Skeletal muscle tissue (tissue), 3 donors: ENCODE measurements at regions not wholly inside any gene's neighbourhood (a gene's known extent, or its start where the extent isn't known, plus 50 kb on each side); places are given as distances from the start of the nearest gene placed in this dataset.

Experiments used
- H3K27ac ChIP-seq: one replicate; pipeline ENCODE4 v1.7.0; 2013; ENCODE audit warnings: mild to moderate bottlenecking, low read depth, low read length, inconsistent platforms
- H3K27me3 ChIP-seq, 3 donors: one replicate each; pipeline ENCODE4 v1.7.0; 2013; ENCODE audit warnings: low read length in 3 of 3; ENCODE audit not compliant: control insufficient read depth in 3 of 3, insufficient read depth in 3 of 3
- H3K36me3 ChIP-seq, 3 donors: one replicate each; pipeline ENCODE4 v1.7.0; 2013; ENCODE audit warnings: low read length in 3 of 3; ENCODE audit not compliant: control insufficient read depth in 3 of 3, insufficient read depth in 3 of 3
- H3K4me1 ChIP-seq, 3 donors: one replicate each; pipeline ENCODE4 v1.7.0; 2013; ENCODE audit warnings: low read length in 3 of 3, mild to moderate bottlenecking in 3 of 3; ENCODE audit not compliant: control insufficient read depth in 3 of 3, insufficient read depth in 3 of 3
- H3K4me3 ChIP-seq, 3 donors: one replicate each; pipeline ENCODE4 v1.7.0; 2013; ENCODE audit warnings: low read length in 3 of 3
- H3K9ac ChIP-seq, 3 donors: one replicate each; pipeline ENCODE4 v1.7.0; 2013; ENCODE audit warnings: low read length in 3 of 3, mild to moderate bottlenecking in 3 of 3, moderate library complexity in 2 of 3, low read depth in 1 of 3
- H3K9me3 ChIP-seq, 3 donors: one replicate each; pipeline ENCODE4 v1.7.0; 2013; ENCODE audit warnings: low read length in 3 of 3; ENCODE audit not compliant: control insufficient read depth in 3 of 3
- donor health status: Osteomylitis.

DNA sequence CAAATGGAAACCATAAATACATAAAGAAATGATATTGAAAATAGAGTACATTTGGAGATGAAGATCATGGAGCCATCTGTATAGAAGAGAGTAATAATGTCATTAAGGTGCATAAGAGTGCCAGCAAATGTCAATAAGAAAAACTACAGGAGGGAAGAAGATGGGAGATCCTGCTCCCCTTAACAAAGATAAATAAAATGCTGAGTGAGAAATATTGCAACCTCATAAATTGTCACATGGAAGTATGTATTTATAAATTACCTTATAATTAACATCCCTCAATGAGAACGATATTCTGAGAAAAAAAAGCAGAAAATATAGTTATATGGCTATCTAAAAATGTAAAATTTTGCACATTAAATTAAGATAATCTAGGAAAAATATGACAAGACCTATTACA, 155.2 kb upstream of the PRSS1 start:
- Histone ChIP-seq H3K27me3 (no peaks in the 10 kb centered on the region), H3K4me3 (no peak overlapping the region), H3K9ac (no peak overlapping the region)

DNA sequence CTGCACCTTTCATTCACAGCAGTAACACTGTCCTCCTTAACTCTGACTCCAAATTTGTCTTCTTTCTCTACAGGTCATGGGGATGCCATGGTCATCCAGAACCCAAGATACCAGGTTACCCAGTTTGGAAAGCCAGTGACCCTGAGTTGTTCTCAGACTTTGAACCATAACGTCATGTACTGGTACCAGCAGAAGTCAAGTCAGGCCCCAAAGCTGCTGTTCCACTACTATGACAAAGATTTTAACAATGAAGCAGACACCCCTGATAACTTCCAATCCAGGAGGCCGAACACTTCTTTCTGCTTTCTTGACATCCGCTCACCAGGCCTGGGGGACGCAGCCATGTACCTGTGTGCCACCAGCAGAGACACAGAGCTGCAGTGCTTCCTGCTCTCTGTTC, 156.2 kb upstream of the PRSS1 start:
- H3K9ac ChIP-seq, result no peak overlapping the region
- H3K4me1 ChIP-seq, result peaks cover 0 to 2% (median 0%) of the 10 kb centered on the region in 3 donors
- H3K9me3 ChIP-seq, result no peaks in the 10 kb centered on the region
- H3K36me3 ChIP-seq, result no peaks in the 10 kb centered on the region
- no peak overlapping the region for H3K4me3 ChIP-seq
- H3K27me3 ChIP-seq, result no peaks in the 10 kb centered on the region
- H3K27ac ChIP-seq, result no peak overlapping the region

More for the DNA sequence above, 155.2 kb upstream of the PRSS1 start:
- Histone ChIP-seq H3K4me1 (no peaks in the 10 kb centered on the region), H3K9me3 (no peaks in the 10 kb centered on the region), H3K36me3 (no peaks in the 10 kb centered on the region), H3K27ac (no peak overlapping the region)

DNA sequence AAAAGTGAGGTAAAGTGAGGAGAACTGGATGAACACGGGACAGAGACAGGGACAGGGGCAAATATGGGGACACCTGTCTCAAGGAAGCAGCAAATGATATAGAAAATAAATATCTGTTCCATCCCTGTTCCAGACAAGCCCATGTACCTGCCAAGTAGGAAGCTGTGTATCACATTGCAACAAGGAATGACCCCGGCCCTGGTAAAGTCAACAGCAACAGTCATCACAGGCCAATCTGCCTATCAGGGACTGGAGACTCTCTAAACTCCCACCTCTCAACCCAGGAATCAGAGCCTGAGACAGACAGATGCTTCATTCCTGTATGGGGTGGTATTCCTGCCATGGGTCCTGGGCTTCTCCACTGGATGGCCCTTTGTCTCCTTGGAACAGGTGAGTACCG, 156.6 kb upstream of the PRSS1 start:
- H3K4me1 ChIP-seq, result peaks cover 0 to 6% (median 0%) of the 10 kb centered on the region in 3 donors
- no peak overlapping the region for H3K4me3 ChIP-seq
- H3K27me3 ChIP-seq, result no peaks in the 10 kb centered on the region
- H3K9ac ChIP-seq, result no peak overlapping the region
- no peak overlapping the region for H3K27ac ChIP-seq
- no peaks in the 10 kb centered on the region for H3K9me3 ChIP-seq
- no peaks in the 10 kb centered on the region for H3K36me3 ChIP-seq

DNA sequence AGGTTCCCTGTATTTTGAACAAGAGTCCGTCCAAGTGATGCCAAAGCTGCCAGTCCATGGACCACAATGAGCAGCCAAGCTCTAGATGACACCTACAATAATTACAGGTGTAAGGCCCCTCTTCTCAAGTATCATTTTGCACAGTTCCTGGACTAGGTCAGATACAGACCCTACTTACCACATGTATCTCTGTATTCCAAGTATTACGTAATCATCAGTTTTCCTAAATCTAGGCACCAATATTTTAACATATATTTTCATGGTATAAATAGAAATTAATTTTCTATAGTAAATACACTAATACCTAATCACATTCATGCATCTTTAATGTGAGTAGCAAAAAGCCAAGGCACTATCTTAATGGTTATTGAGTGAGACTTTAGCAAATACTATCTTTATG, 157.0 kb upstream of the PRSS1 start:
- Histone ChIP-seq H3K4me1 (peaks cover 0 to 7% (median 0%) of the 10 kb centered on the region in 3 donors), H3K36me3 (no peaks in the 10 kb centered on the region), H3K9me3 (no peaks in the 10 kb centered on the region), H3K9ac (no peak overlapping the region), H3K4me3 (no peak overlapping the region), H3K27me3 (no peaks in the 10 kb centered on the region), H3K27ac (no peak overlapping the region)

DNA sequence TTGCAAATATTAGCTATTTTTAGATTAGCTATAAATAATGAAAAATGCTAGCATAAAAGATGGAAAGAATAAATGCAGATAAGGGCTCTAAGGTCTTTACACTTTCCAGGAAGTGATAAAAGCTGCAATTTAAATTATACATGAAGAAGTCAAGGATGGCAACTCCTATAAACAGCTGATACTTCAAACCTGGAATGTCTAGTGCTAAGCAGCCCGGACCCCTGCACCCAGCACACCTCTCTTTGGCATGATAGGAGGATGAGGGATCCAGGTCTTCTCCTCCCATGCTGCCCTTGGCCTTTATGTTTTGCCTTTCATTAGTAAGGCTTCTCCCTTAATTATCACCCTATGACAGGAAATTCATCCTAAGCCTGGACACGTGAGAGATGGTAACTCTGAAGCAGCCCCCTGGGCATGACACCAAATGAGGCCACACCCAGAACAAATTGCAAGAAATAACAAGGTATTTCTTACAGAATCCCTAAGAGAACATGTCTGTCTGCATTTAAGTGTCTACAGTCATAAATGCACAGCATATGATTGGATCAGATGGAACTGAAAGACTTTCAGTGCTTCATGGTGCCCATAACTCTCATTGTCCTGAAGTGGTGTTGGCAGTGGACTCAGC, 158.3 kb upstream of the PRSS1 start:
- Histone ChIP-seq H3K27ac (no peak overlapping the region), H3K4me1 (peaks cover 0 to 7% (median 0%) of the 10 kb centered on the region in 3 donors), H3K4me3 (no peak overlapping the region), H3K36me3 (no peaks in the 10 kb centered on the region), H3K9me3 (no peaks in the 10 kb centered on the region), H3K9ac (no peak overlapping the region), H3K27me3 (no peaks in the 10 kb centered on the region)

GRCh38 chr7:142590077-142590476, 159.2 kb upstream of the PRSS1 start:
- no peak overlapping the region for H3K27ac ChIP-seq
- H3K4me3 ChIP-seq, result no peak overlapping the region
- no peaks in the 10 kb centered on the region for H3K36me3 ChIP-seq
- peaks cover 0 to 7% (median 0%) of the 10 kb centered on the region in 3 donors for H3K4me1 ChIP-seq
- no peaks in the 10 kb centered on the region for H3K9me3 ChIP-seq
- no peak overlapping the region for H3K9ac ChIP-seq
- H3K27me3 ChIP-seq, result no peaks in the 10 kb centered on the region

GRCh38 chr7:142587578-142588191, 161.6 kb upstream of the PRSS1 start:
- Histone ChIP-seq H3K36me3 (no peaks in the 10 kb centered on the region), H3K9me3 (no peaks in the 10 kb centered on the region), H3K4me3 (no peak overlapping the region), H3K27ac (no peak overlapping the region), H3K4me1 (peaks cover 7% of the 10 kb centered on the region in 3 donors), H3K9ac (no peak overlapping the region), H3K27me3 (no peaks in the 10 kb centered on the region)

- Histone ChIP-seq H3K27ac (no peak overlapping the region), H3K9me3 (no peaks in the 10 kb centered on the region), H3K27me3 (no peaks in the 10 kb centered on the region), H3K4me3 (no peak overlapping the region), H3K36me3 (no peaks in the 10 kb centered on the region), H3K9ac (no peak overlapping the region), H3K4me1 (peaks cover 7% of the 10 kb centered on the region in 3 donors)
These were observed 162.7 kb upstream of the PRSS1 start for GRCh38 chr7:142586611-142587010.

GRCh38 chr7:142585425-142585824, 163.8 kb upstream of the PRSS1 start:
- H3K4me1 ChIP-seq, result peaks cover 7% of the 10 kb centered on the region in 3 donors
- no peaks in the 10 kb centered on the region for H3K27me3 ChIP-seq
- H3K9ac ChIP-seq, result no peak overlapping the region
- no peak overlapping the region for H3K27ac ChIP-seq
- no peak overlapping the region for H3K4me3 ChIP-seq
- no peaks in the 10 kb centered on the region for H3K36me3 ChIP-seq
- H3K9me3 ChIP-seq, result no peaks in the 10 kb centered on the region

DNA sequence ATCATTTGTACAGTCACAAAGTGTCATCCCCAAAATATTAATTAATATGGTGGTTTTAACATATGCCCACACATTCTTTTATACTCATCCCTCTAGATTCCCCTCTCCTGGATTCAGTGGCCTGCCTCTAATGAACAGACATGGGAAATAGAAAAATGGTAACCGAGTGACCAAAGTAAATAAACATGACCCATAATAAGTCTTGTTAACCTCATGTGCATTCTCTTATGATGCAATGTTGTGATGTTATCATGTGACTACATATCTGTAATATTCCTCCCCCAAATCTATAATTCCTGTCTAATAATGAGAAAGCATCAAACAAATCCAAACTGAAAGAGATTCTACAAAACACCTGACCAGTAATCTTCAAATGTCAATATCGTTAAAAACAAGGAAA, 164.5 kb upstream of the PRSS1 start:
- Histone ChIP-seq H3K9me3 (no peaks in the 10 kb centered on the region), H3K9ac (no peak overlapping the region), H3K4me1 (peaks cover 7% of the 10 kb centered on the region in 3 donors), H3K36me3 (no peaks in the 10 kb centered on the region), H3K4me3 (no peak overlapping the region), H3K27me3 (no peaks in the 10 kb centered on the region), H3K27ac (no peak overlapping the region)
